Activated naive CD8-positive, alpha-beta T cell treated with anti-CD3 and anti-CD28 coated beads for 36 hours (primary cell): ENCODE measurements at regions not wholly inside any gene's neighbourhood (a gene's known extent, or its start where the extent isn't known, plus 50 kb on each side); places are given as distances from the start of the nearest gene placed in this dataset.

Experiments used
- DNase-seq: peaks from one replicate; pipeline ENCODE4 v3.0.0; 2021
- H3K27ac Mint-ChIP-seq: one replicate; pipeline ENCODE4 v1.8.0; 2022; ENCODE audit warnings: mild to moderate bottlenecking, moderate library complexity, mixed read lengths
- H3K27me3 Mint-ChIP-seq: one replicate; pipeline ENCODE4 v1.8.0; 2022; ENCODE audit warnings: mild to moderate bottlenecking, mixed read lengths
- H3K36me3 Mint-ChIP-seq: one replicate; pipeline ENCODE4 v1.8.0; 2021; ENCODE audit warnings: mild to moderate bottlenecking, mixed read lengths
- H3K4me1 Mint-ChIP-seq: one replicate; pipeline ENCODE4 v1.8.0; 2021; ENCODE audit warnings: mixed read lengths
- H3K4me3 Mint-ChIP-seq: one replicate; pipeline ENCODE4 v1.8.0; 2022; ENCODE audit warnings: mild to moderate bottlenecking, moderate library complexity, mixed read lengths
- H3K9me3 Mint-ChIP-seq: one replicate; pipeline ENCODE4 v1.8.0; 2022; ENCODE audit warnings: mixed read lengths

DNA sequence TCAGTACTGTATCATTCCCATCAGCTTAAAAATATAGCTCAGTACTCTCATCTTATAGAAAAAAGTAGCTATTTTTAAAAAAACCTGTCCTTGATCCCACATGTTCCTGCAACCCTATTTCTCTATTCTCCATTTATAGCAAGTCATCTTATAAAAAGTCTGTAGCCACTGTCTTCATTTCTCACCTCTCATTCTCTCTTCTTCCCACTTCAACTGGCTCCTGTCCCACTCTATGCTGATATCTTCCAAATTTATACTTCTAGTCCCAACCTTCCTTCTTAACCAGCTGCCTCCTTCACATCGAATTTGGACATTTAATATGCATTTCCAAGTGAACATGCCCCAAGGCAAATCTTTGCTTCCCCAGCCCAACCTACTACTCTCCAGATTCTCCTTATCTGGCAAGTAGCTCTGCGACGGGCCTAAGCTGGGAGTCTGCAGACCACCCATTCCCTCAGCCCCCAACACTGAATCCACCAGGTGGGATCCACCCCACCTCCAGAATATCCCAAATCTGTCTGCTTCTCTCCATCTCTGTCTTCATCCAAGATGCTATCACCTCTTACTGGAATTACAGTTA, 52.0 kb upstream of the TANC2 start:
- Mint-ChIP-seq H3K4me1 (no peaks in the 10 kb centered on the region), H3K36me3 (no peaks in the 10 kb centered on the region), H3K27ac (no peak overlapping the region), H3K27me3 (peaks cover 9% of the 10 kb centered on the region), H3K9me3 (peaks cover 5% of the 10 kb centered on the region), H3K4me3 (no peak overlapping the region)
- DNase-seq, result no peak

DNA sequence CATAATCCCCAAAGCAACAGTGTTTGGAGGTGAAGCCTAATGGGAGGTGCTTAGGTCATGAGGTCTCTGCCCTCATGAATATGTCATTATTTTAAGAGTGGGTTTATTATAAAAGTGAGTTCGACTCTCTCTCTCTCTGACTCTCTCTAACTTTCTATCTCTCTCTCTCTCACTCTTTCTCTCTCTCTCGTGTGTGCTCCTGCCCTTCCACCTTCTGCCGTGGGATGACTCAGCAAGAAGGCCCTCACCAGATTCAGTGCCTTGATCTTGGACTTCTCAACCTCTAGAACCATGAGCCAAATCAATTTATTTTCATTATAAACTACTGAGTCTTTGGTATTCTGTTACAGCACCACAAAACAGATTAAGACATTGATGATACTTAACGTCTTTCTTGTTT, 53.7 kb upstream of the TANC2 start:
- Mint-ChIP-seq H3K9me3 (peaks cover 5% of the 10 kb centered on the region), H3K27me3 (peaks cover 9% of the 10 kb centered on the region), H3K36me3 (no peaks in the 10 kb centered on the region), H3K4me1 (no peaks in the 10 kb centered on the region), H3K4me3 (no peak overlapping the region), H3K27ac (no peak overlapping the region)
- DNase-seq, result no peak

DNA sequence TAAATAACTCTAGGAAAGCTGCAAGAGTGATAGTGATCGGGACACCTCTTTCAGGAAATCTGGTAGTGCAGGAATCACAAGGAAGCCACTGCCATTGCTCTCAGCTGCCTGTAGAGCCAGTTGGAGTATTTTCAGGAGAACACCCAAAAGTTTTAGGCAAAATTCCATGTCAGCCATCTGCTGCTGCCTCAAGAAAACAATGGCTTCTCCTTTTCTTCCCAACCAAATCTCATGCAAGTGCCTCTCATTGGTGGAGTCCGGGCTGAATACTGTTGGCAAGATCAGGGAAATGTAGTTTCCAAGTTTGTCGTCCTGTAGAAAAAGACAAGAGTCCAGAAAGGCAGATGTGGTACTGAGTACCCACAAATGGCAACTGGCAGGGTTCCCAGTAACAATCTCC, 54.9 kb upstream of the TANC2 start:
- no peak for DNase-seq
- peaks cover 8% of the 10 kb centered on the region for H3K27me3 Mint-ChIP-seq
- H3K4me3 Mint-ChIP-seq, result no peak overlapping the region
- H3K4me1 Mint-ChIP-seq, result no peaks in the 10 kb centered on the region
- H3K36me3 Mint-ChIP-seq, result no peaks in the 10 kb centered on the region
- H3K27ac Mint-ChIP-seq, result no peak overlapping the region
- peaks cover 5% of the 10 kb centered on the region for H3K9me3 Mint-ChIP-seq

DNA sequence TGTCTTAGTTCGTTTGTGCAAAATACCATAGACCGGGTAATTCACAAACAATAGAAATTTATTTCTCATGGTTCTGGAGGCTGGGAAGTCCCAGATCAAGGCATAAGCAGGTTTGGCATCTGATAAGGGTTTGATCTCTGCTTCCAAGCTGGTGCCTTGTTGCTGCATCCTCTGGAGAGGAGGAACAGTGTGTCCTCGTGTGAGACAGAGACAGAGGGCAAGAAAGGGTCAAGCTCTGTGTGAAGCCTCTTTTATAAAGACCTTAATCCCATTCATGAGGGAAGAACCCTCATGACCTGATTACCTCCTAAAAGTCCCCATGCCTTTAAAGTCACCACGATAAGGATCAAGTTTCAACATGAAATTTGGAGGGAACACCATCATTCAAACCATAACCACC, 55.8 kb upstream of the TANC2 start:
- no peak for DNase-seq
- peaks cover 4% of the 10 kb centered on the region for H3K27me3 Mint-ChIP-seq
- no peak overlapping the region for H3K4me3 Mint-ChIP-seq
- no peak overlapping the region for H3K27ac Mint-ChIP-seq
- no peaks in the 10 kb centered on the region for H3K4me1 Mint-ChIP-seq
- peaks cover 5% of the 10 kb centered on the region for H3K9me3 Mint-ChIP-seq
- no peaks in the 10 kb centered on the region for H3K36me3 Mint-ChIP-seq

DNA sequence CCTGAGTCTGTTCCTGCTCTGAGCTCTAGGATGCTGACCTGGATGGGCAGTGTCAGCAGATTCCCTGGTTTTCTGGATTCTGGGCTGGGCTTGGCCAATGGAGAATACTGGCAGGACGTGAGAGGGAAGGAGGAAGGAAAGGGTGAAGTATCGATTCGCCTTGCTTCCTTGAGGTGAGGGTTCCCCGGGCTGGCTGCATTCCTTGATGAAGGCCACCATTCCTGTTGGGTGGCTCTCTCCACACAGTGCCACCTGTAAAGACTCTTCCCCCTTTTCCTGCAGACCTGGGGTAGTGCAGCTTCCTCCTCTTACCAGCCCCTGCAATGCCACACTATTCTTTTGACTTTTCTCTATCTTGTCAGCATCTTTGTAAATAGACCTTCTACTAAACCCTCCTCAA, 58.1 kb upstream of the TANC2 start:
- Mint-ChIP-seq H3K27ac (no peak overlapping the region), H3K36me3 (no peaks in the 10 kb centered on the region), H3K4me3 (no peak overlapping the region), H3K4me1 (no peaks in the 10 kb centered on the region), H3K27me3 (peaks cover 4% of the 10 kb centered on the region), H3K9me3 (peaks cover 5% of the 10 kb centered on the region)
- no peak for DNase-seq

DNA sequence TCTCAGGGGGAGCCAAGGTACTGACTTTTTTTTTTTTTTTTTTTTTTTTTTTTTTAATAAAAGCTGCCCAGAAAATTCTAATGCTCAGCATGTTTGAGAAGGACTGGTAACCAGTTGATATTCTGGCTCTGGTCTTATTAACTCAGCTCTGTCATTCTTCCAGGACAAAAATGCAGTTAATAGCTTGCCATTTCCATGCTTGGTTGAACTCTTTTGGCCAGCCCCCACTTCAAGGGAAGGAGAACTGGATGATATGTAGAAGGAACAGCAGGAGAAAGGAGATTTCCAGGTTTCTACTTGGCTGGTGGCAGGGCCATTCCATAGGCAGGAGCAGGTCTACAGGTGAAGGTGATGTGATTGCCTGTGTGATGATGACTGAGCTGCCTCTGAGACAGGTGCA, 59.2 kb upstream of the TANC2 start:
- DNase-seq, result no peak
- Mint-ChIP-seq H3K4me3 (no peak overlapping the region), H3K27me3 (peaks cover 8% of the 10 kb centered on the region)

DNA sequence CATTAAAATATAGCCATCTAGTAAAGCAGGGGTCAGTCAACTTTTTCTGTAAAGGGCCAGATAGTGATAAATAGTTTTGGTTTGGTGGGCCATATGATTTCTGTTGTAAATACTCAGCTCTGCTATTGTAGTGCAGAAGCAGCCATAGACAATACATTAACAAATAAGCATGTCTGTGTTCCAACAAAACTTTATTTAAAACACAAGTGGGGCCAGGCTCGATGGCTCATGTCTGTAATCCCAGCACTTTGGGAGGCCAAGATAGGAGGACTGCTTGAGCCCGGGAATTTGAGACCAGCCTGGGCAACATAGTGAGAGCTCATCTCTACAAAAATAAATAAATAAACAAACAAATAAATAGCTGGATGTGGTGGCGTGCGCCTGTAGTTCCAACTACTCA, 60.8 kb upstream of the TANC2 start:
- H3K4me1 Mint-ChIP-seq, result no peaks in the 10 kb centered on the region
- H3K9me3 Mint-ChIP-seq, result no peaks in the 10 kb centered on the region
- H3K36me3 Mint-ChIP-seq, result no peaks in the 10 kb centered on the region
- H3K27me3 Mint-ChIP-seq, result peaks cover 8% of the 10 kb centered on the region
- DNase-seq, result no peak
- no peak overlapping the region for H3K27ac Mint-ChIP-seq
- no peak overlapping the region for H3K4me3 Mint-ChIP-seq

More for the DNA sequence above, 59.2 kb upstream of the TANC2 start:
- Mint-ChIP-seq H3K27ac (no peak overlapping the region), H3K4me1 (no peaks in the 10 kb centered on the region), H3K9me3 (no peaks in the 10 kb centered on the region), H3K36me3 (no peaks in the 10 kb centered on the region)

DNA sequence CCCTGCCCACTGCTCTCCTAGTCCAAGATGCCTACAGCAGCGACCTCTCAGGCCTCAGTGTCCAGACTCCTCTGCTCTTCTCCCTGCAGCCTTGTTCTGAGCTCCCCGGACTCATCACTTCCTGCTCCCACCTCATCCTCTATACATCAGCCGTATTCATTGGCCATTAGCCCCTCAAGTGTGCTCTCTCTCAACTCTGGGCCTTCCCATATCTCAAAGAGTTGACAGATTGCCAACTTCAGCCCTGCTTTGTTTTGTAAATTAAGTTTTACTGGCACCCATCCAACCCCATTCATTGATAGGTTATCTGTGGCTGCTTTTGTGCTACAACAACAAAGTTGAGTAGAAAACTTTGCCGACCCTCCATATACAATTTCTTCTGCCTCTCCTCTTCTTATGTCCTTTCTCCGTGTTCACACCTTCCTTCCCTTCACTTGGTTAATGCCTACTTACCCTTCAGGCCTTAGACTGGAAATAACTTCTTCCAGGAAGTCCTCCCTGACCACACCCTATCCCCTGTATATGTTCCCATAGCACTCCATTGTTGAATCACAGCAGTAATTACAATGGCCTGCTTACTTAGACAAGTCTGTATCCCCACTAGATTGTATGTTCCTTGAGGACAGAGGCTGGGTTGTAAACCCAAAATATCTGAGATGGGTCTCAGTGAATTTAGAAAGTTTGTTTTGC, 63.4 kb upstream of the TANC2 start:
- no peak for DNase-seq
- H3K4me1 Mint-ChIP-seq, result no peaks in the 10 kb centered on the region
- H3K27ac Mint-ChIP-seq, result no peak overlapping the region
- H3K27me3 Mint-ChIP-seq, result peaks cover 8% of the 10 kb centered on the region
- no peak overlapping the region for H3K4me3 Mint-ChIP-seq
- no peaks in the 10 kb centered on the region for H3K36me3 Mint-ChIP-seq
- no peaks in the 10 kb centered on the region for H3K9me3 Mint-ChIP-seq

DNA sequence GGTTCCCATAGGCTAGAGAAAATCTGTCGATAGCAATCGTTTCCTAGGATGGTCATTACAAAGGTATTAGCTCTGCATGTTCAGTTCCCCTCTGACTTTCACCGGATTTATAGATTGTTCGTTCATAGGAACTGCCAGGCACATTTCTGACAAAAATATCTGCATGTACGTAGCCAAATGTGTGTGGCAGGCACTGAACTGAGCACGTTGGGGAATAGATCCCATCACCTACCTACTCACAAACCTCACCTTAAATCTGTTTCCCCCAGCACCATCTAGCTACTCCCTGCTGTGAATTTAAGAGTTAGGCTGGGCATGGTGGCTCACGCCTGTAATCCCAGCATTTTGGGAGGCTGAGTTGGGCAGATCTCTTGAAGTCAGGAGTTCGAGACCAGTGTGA, 64.5 kb upstream of the TANC2 start:
- Mint-ChIP-seq H3K36me3 (no peaks in the 10 kb centered on the region), H3K27ac (no peak overlapping the region), H3K4me1 (no peaks in the 10 kb centered on the region)

DNA sequence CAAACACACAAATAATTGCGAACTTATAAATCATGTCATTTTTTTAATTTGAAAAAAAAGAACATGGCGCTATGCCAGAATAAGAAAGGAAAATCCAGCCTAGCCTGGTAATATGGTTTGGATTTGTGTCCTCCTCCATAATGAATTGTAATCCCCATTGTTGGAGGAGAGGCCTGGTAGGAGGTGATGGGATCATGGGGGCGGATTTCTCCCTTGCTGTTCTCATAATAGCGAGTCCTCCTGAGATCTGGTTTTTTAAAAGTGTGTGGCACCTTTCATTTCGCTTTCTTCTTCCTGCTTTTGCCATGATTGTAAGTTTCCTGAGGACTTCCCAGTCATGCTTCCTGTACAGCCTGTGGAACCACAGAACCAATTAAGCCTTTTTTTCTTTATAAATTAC, 65.9 kb upstream of the TANC2 start:
- Mint-ChIP-seq H3K4me1 (no peaks in the 10 kb centered on the region), H3K27me3 (peaks cover 4% of the 10 kb centered on the region), H3K36me3 (no peaks in the 10 kb centered on the region), H3K27ac (no peak overlapping the region), H3K4me3 (no peak overlapping the region), H3K9me3 (no peaks in the 10 kb centered on the region)
- no peak for DNase-seq

More for the DNA sequence above, 64.5 kb upstream of the TANC2 start:
- Mint-ChIP-seq H3K27me3 (peaks cover 4% of the 10 kb centered on the region), H3K9me3 (no peaks in the 10 kb centered on the region), H3K4me3 (no peak overlapping the region)
- no peak for DNase-seq

DNA sequence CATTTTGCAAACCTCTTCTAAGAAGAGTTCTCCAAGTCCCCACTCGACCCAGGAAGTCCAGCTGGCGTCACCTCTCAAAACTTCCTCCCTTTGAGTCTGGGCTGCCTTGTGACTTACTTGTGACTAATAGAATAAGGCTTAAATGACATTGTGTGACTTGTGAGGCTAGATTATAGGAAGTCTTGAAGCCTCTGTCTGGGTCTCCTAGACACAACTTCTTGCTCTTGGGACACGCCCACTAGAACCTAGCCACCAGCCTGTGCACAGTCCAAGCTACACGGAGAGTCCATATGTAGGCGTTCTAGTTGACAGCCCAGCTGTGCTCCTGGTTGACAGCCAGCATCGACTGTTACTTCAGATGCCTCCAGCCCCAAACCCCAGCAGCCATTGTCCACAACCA, 66.7 kb upstream of the TANC2 start:
- Mint-ChIP-seq H3K4me1 (no peaks in the 10 kb centered on the region), H3K27ac (no peak overlapping the region), H3K9me3 (no peaks in the 10 kb centered on the region), H3K27me3 (peaks cover 4% of the 10 kb centered on the region), H3K36me3 (no peaks in the 10 kb centered on the region), H3K4me3 (no peak overlapping the region)
- no peak for DNase-seq

DNA sequence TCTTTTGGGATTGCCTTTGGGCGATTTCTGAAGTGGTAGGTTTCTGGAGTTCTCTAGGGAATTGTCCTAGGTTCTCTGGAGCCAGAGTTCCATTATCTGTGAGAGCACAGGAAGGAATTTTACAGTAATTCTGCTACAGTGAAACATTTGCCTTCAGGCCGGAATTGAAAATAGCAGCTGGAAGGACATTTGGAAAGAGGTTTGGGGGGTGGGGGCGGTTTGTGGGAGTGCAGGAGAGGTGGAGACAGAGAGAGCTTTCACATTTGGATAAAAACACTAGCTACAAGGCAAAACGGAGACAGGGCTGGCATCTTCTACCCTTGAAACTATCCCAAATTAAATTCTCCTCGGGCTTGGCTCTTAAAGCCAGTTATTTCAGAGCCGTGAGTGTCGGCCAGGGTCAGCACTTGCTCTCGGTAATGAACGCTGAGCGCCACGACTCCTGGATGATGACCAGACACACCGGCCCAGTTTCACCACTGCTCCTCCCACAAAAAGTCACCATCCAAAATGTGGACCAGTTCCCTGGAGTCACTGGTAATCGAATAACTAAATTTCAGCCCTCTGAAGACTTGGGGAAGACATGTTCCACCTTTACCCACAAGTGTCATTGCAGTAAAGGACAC, 67.7 kb upstream of the TANC2 start:
- Mint-ChIP-seq H3K27ac (no peak overlapping the region), H3K36me3 (no peaks in the 10 kb centered on the region), H3K4me1 (peaks cover 3% of the 10 kb centered on the region), H3K9me3 (no peaks in the 10 kb centered on the region), H3K27me3 (peaks cover 4% of the 10 kb centered on the region), H3K4me3 (no peak overlapping the region)
- no peak for DNase-seq

DNA sequence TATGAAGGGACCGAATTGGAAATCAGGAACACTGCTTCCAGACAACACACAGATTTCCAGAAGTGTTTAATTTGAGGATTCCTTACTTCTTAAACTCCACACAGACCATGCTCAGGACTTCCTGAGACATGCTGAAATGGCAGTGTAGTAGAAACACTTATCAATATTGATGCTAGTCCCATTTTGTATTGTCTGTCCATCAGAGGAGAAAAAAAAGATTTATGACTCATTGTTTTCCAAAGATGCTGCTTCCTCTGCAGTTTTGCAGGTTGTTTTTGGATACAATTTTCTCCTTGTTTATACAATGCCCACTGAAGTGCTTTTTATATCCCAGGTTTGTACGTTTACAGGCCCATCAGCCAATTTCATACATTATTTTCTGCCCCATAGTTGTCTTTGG, 68.3 kb upstream of the TANC2 start:
- Mint-ChIP-seq H3K27me3 (peaks cover 4% of the 10 kb centered on the region), H3K27ac (no peak overlapping the region), H3K4me3 (no peak overlapping the region), H3K4me1 (peaks cover 8% of the 10 kb centered on the region), H3K36me3 (no peaks in the 10 kb centered on the region), H3K9me3 (no peaks in the 10 kb centered on the region)
- DNase-seq, result no peak

DNA sequence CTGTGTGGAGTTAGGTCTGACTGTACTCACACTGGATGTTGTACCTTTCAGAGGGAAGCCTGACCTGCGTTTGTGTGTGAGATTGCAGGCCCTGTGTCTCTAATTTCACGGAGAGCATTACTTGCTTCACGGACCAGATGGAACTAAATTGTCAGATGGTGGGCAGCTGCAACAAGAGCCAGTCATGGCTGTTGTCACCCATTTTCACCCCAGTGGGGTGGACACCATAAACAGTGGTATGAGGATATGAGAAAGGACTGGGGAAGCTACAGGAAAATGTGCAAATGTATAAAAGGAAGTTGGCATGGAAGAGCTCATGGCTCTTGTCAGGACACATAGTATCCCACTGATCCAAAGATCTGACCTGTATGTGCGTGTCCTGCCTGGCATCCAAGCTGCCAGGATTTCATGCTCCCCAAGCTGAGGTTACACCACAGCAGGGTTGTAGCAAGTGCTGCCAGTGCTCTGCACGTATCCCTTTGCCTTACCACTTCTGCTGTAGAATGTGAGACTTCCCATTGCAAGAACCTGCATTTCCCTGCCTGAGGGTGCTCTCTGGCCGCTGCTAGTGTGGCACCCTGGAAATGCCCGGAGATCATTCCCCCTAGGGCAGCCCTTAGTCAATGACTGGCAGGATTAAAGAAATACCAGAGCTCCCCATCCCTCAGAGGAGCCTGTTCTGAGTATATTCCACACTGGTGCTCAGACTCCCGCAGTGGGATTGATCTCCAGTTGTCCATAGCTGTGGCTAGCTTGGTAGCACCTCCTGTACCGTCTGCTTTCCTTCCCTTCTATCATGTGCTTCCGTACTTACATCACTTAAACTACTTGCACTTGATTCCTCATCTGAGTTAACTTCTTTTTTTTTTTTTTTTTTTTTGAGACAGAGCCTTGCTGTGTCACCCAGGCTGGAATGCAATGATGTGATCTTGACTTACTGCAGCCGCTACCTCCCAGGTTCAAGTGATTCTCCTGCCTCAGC, 70.4 kb upstream of the TANC2 start:
- H3K36me3 Mint-ChIP-seq, result no peaks in the 10 kb centered on the region
- H3K27ac Mint-ChIP-seq, result no peak overlapping the region
- H3K4me1 Mint-ChIP-seq, result peaks cover 12% of the 10 kb centered on the region
- no peak overlapping the region for H3K4me3 Mint-ChIP-seq
- H3K9me3 Mint-ChIP-seq, result no peaks in the 10 kb centered on the region
- DNase-seq, result no peak
- no peaks in the 10 kb centered on the region for H3K27me3 Mint-ChIP-seq

DNA sequence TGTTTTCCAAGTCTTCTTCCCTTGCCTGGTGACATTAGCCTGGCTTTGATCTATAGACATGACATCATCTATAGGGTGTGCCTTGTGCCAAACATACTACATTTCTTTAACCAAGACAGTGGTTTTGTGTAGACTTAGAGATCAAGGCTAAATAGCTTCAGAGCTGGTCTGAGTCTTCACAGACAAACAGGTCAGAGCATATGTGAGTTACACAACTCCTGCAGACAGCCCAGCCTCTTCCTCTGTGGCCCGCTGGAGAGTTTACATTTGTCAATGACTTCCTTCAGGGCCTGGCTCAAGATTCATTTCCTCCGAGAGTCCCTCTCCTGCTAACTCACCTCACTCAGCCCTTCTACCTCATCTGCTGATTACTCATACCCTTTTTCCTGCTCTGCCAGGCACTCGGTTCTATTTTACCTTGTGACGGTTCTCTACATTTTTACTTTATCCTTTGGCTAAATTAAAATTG, 73.1 kb upstream of the TANC2 start:
- Mint-ChIP-seq H3K9me3 (peaks cover 1% of the 10 kb centered on the region), H3K27me3 (peaks cover 7% of the 10 kb centered on the region), H3K4me3 (no peak overlapping the region), H3K4me1 (peaks cover 12% of the 10 kb centered on the region), H3K36me3 (peaks cover 2% of the 10 kb centered on the region), H3K27ac (peak overlapping the region; percentile 29)
- DNase-seq, result peak; percentile 16
